GM19099 (cell line): ENCODE measurements at regions not wholly inside any gene's neighbourhood (a gene's known extent, or its start where the extent isn't known, plus 50 kb on each side); places are given as distances from the start of the nearest gene placed in this dataset.

Experiments used
- POLR2A ChIP-seq: IDR thresholded peaks from 3 replicates; pipeline ENCODE4 v1.6.1; 2011; ENCODE audit warnings: low read depth; ENCODE audit not compliant: insufficient read length; ENCODE audit errors: extremely low read depth

DNA sequence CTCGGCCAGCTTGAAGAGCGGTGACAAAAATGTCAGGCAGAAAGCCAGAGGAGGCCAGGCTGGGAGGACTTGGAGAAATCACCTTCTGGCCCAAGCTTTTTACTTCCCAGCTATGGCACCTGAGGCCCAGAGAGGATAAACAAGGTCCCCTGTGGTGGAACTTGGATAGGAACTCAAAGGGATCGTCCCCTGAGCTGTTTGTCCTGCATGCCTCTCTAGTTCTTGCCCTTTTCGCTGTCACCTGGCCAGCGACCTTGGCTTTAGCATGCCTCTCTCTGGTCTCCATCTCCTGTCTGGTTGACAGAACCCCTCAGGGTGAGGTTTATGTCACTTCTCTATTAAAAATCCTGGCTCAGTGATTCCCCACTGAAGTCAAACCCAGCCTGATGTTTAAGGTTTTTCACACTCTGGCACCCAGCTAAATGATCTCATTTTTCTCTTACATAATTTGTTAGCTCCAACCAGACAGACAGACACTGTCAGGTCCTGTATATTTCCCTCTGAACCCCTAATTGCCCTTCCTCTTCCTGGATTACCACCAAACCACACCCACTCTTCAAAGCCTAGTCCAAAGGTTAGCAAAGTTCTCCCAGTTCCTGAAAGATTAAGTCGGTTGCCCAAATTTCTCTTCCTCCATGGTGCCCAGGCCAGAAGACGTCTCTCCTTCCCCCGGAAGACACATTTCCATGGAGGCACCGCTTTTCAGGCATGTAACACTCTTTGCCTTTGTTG lies 169.1 kb downstream of the FAM43A start:
- no peak for TF ChIP-seq POLR2A

GRCh38 chr3:194856296-194856695 lies 170.6 kb downstream of the FAM43A start:
- TF ChIP-seq POLR2A: no peak

GRCh38 chr3:194857469-194858113 lies 171.9 kb downstream of the FAM43A start:
- TF ChIP-seq POLR2A: no peak

GRCh38 chr3:194858382-194858781 lies 172.7 kb downstream of the FAM43A start:
- TF ChIP-seq POLR2A: no peak

DNA sequence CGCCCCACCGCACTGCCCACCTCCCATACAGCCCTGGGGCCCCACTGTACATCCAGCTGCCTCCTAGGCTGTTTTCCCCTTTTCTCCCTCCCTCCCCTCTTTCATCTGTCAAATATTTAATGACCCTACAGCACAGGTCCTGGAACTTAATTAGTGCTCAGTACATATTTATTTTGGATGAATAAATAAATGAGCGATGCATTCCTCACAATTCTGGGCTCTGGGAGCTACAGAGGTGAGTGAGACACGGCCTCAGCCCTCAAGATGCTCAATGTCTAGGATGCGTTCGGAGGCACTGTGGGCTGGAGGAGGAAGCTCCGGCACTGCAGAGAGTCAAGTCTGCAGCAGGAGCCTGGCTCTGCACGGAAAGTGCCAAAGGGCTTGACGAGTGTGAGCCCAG lies 175.0 kb downstream of the FAM43A start:
- TF ChIP-seq POLR2A: no peak

DNA sequence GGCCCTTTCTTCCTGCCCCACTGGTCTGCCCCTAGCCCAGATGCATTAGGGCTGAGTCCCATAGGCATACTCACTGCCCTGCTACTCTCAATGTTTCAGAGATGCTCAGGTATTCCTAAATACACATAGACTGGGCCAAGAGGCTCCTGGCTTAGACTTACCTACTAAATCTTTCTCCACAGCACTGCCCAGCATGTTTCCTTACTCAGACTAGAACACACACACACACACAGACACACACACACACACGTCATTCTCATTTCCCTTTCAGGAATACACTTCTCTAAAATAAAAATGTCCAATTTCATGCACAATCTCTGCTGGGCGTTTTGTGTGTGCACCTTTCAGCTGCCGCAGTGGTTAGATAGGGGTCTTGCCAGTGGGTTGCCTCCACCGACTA lies 175.7 kb downstream of the FAM43A start:
- TF ChIP-seq POLR2A: no peak

DNA sequence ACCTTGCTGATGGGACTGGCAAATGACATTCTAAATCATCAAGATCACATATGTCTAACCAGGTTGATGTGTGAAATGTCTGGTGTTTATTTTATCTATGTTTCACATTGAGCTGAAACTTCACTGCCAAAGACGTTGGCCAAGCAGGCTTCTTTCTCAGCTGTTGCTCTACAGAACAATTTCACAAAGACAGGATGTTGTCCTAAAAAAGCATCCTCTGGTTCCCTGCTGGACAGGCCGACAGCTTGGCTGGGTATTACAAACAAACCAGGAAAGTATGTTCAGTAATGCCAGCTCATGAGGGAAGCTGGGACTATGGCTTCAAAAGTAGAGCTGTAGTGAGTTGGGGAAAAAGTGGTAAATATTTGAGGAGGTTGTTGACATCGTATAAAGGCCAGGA lies 179.4 kb downstream of the FAM43A start:
- TF ChIP-seq POLR2A: no peak

GRCh38 chr3:194865615-194866014 lies 179.9 kb downstream of the FAM43A start:
- TF ChIP-seq POLR2A: no peak

DNA sequence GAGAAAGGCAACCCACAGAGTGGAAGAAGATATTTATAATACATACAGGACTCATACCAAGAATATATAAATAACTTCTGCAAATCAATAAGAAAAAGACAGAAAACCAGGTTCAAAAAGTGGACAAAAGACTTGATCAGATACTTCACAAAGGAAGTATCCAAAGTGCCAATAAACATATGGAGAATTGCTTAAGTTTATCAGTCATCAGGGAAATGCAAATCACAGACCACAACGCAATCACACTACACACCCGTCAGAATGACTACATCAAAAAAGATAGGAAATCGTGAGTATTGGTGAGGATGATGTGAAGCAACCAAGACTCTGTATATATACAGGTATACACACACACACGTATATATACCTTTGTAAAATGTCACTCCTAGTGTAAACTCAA lies 180.6 kb downstream of the FAM43A start:
- no peak for TF ChIP-seq POLR2A

DNA sequence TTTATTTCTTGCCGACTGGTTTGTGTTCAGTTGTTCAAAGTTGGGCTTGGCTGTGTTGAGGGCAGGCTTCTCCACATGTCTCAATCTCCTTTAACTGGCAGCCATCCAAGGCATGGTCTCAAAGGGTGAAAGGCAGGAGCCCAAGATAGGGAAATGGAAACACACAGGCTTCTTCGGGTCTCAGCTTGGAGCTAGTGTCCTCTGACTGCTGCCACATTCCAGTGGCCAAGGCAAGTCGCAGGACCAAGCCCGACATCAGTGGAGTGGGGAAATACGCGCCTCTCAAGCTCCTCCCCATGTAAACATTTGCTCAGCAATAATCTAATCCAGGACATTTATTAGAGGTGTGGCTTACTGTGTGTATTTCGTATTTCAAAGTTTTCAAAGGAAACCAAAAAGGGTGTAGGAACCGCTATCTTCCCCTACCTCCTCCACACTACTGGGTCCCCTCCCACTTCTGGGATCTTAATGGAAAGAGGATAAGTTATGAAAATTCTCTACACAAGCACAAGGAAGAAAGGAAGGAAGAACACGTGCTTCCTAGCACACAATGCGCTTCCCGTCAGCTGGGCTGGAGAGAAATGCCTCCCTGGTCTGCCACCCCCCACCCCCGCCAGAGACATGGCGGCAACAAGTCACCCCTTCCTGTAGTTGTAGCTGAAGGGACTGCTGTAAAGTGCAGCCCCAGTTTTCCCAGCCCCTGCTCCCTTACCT lies 181.7 kb downstream of the FAM43A start:
- TF ChIP-seq POLR2A: no peak

DNA sequence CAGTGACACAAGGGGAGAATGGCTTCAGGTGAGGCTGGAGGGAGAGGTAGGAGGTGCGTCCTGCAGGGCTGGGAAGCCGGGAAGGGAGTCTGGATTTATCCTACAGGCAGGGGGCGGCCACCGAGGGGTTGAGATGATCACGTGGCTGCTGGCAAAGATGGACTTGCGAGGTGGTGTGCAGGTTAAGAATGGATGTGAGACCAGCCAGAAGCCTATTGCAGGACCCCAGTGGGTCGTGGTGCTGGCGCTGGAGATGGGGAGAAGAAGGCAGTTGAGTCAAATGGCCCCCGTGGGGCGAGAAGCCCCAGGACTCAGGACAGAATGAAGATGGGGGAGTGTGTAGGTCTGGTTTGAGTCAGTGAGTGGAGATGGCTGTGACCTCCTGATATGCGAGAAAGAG lies 183.1 kb downstream of the FAM43A start:
- TF ChIP-seq POLR2A: no peak

DNA sequence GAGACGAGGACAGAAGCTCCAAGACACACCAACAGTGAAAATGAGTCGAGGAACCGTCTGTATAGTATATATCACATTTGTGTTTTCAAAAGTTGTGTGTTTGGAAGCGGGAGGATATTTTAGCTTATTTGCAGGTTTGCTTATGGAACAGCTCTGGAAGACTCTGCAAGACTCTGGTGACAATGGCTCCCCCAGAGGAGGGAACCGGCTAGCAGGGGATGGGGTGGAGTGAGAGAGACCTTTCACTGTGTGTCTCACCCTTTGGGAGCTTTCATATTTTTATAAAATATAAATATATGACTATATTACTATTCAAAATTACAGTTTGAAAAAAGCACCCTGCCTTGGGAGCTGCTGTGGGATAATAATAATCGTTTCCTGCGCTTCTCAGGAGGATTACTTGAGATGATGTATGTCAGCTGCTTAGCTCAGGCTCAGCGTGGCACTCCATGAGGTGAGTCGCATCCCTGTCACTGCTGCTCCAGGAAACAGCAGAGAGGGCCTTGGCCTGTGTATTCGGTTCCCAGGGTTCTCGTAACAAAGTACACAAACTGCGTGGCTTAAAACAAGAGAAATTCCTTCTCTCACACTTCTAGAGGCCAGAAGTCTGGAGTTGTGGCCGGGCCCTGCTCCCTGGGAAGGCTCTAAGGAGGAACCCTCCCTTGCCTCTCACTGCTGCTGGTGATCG lies 183.9 kb downstream of the FAM43A start:
- TF ChIP-seq POLR2A: no peak

DNA sequence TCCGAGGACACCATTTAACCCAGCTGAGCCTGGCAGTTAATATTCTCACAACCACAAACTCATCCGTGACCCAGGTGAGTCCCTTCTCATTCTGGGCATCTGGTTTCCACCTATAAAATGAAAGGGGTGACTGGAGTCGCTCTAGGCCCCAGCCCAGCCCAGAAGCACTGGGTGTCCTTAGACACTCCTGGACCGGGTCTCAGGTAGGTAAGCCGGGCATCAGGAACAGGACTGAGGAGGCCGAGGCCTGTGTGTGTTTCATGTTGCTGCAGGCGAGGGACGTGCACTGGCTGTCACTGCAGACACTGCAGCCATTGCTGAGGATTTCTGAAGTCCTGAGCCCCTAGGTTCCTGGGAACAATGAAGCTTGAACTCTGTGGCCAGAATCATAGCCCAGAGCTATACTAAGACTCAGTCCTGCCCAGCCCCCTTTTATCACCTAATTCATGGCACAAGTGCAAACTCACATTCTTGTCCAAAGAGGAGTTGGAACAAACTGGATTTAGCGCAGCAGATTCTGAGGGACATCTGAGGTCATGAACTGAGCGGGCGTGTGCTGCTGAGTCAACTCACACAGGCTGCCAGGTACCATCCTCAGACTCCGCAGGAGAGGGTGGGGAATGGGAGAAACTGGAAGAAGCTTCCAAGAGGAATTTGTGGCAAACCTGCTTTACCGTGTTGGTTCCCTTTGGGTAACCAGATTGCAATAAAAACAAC lies 184.9 kb downstream of the FAM43A start:
- no peak for TF ChIP-seq POLR2A

DNA sequence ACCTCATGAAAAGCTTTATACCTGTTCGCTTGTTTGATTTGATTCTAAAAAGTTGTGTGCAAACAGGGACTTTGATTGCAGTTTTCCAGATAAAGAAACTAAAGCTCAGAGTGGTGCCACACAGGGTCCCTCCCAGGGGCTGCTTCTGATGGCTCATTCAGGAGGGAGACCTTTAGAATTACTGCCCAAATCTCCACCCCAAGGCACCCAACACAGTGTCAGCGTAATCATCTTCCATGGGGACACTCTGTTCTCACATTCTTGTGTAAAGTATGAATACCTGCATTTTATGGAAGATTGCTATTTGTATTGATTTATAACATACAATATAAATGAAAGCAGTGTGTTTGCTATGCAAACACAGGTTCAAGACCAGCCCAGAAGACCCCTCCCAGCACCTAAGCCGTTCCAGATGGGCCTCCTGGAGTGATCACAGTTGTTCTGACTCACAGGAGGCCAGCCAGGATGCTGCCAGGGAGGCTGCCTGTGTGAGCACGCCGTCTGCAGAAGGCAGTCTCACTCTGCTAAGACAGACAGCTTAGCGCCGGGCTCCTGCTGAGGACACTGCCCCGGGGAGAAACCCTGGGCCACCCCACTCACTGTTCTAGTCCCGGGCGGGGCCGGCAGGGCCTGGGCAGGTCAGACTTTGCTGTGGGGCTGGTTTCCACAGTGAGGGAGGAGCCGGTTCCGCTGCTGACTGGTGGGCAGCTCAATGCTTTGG lies 185.6 kb downstream of the FAM43A start:
- TF ChIP-seq POLR2A: no peak

DNA sequence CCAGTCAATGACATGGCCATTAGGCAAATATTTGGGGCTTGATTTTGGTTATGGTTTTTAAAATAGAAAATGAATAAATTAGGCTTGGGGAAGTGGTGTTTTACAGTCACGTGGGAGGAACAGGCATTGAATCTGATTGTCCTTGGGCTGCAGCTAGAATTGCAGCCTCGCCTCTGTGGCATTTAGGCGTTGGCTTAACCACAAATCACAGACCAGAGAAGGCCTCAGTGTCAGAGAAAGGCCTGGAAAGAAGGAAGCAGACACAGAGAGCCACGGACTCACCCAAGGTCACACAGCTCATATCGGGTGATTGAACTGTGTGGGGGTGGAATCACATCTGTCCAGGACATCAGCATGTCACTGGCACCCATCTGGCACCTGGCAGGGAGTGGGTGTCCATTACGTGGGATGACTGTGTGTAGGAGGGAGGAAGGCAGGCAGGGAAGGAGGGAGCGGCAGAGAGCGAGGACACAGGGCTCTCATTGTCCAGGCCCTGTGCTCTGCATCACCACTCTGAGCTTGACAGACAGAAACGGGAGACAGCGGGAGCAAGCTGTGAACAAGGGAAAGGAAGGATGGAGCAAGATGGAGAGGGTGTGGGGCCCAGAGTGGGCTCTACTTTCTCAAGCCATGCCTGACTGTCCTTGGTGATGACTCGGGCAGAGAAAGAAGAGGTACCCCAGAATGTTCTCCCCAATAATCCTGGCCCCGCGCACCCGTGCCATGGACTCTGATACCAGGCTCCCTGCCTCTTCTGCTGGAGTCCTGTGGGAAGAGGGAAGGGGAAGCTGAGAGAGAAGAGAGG lies 186.4 kb downstream of the FAM43A start:
- no peak for TF ChIP-seq POLR2A
